PC-9 (cell line): ENCODE measurements at regions not wholly inside any gene's neighbourhood (a gene's known extent, or its start where the extent isn't known, plus 50 kb on each side); places are given as distances from the start of the nearest gene placed in this dataset.

ENCODE experiments used
- CTCF ChIP-seq: fragments of 200-600 bp; sonication (generic); conservative IDR thresholded peaks from 2 replicates; pipeline ENCODE4 v1.6.1; 2017; ENCODE audit warnings: mixed run types, antibody characterized with exemption, mild to moderate bottlenecking, moderate library complexity
- EZH2 ChIP-seq: fragments of 200-600 bp; sonication (generic); IDR thresholded peaks from 2 replicates; pipeline ENCODE4 v1.8.0; 2017; ENCODE audit warnings: antibody characterized with exemption, low read depth

DNA sequence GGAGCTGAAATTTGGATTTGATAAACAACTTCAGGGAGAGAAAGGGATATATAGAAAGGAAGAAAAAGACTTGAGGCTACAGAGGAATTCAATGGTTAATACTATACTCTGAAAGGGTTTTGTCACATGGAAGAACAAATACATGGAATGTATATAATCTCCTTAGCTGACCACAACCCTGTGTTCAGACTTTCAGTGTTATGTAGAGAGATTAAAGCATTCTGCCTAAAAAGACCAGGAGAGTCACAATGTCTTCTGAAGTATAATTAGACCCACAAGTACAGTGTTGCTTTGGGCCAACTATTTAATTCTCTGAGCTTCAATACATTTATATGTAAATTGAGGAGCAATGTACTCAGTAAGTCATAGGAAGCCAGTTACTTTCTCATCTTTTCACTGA lies 123.8 kb upstream of the FSHR start:
- TF ChIP-seq CTCF (no peak), EZH2 (no peak)
